Urothelium cell line (cell line): ENCODE measurements at regions not wholly inside any gene's neighbourhood (a gene's known extent, or its start where the extent isn't known, plus 50 kb on each side); places are given as distances from the start of the nearest gene placed in this dataset.
"Not testable (repeated sequence)": the region's sequence is repeated elsewhere in the genome, so short reads cannot be mapped to it uniquely, and the experiment has no call there.

Experiments used
- DNase-seq: peaks from one replicate; pipeline ENCODE4 v3.0.0; 2011; ENCODE audit warnings: low spot score, mixed read lengths
- FAIRE-seq: peaks from 2 replicates; lab custom pipeline; 2011; peaks lifted over from hg19 to GRCh38; lab: Jason Lieb, UNC

GRCh38 chr1:199549421-199549820 lies 478.1 kb upstream of the NR5A2 start:
- FAIRE-seq: no peak

GRCh38 chr1:199550199-199551065 lies 477.1 kb upstream of the NR5A2 start:
- FAIRE-seq (no peak), DNase-seq (no peak)

More at GRCh38 chr1:199549421-199549820, 478.1 kb upstream of the NR5A2 start:
- no peak for DNase-seq

- FAIRE-seq (no peak), DNase-seq (peak; percentile 34)
Measured at GRCh38 chr1:199551967-199552565, 475.4 kb upstream of the NR5A2 start.

- no peak for FAIRE-seq
- DNase-seq: no peak
Measured at GRCh38 chr1:199553104-199553503, 474.4 kb upstream of the NR5A2 start.

- no peak for FAIRE-seq
- DNase-seq: no peak
Measured at GRCh38 chr1:199561334-199561733, 466.2 kb upstream of the NR5A2 start.

GRCh38 chr1:199573047-199573446 lies 454.5 kb upstream of the NR5A2 start:
- DNase-seq: no peak
- FAIRE-seq: no peak

- FAIRE-seq (no peak), DNase-seq (no peak)
Measured at GRCh38 chr1:199574950-199575349, 452.6 kb upstream of the NR5A2 start.

GRCh38 chr1:199580300-199580699 lies 447.2 kb upstream of the NR5A2 start:
- FAIRE-seq (no peak), DNase-seq (no peak)

- FAIRE-seq (no peak), DNase-seq (no peak)
Measured at GRCh38 chr1:199585392-199585791, 442.1 kb upstream of the NR5A2 start.

GRCh38 chr1:199590708-199591107 lies 436.8 kb upstream of the NR5A2 start:
- DNase-seq: no peak
- no peak for FAIRE-seq

GRCh38 chr1:199591468-199591867 lies 436.0 kb upstream of the NR5A2 start:
- DNase-seq (no peak), FAIRE-seq (no peak)

GRCh38 chr1:199593475-199593874 lies 434.0 kb upstream of the NR5A2 start:
- DNase-seq (no peak), FAIRE-seq (no peak)

GRCh38 chr1:199596448-199596847 lies 431.1 kb upstream of the NR5A2 start:
- DNase-seq, FAIRE-seq: not testable (repeated sequence)

- no peak for FAIRE-seq
- no peak for DNase-seq
Measured at GRCh38 chr1:199597152-199597551, 430.4 kb upstream of the NR5A2 start.

GRCh38 chr1:199608414-199608813 lies 419.1 kb upstream of the NR5A2 start:
- DNase-seq (no peak), FAIRE-seq (no peak)

GRCh38 chr1:199612976-199613774 lies 414.3 kb upstream of the NR5A2 start:
- no peak for FAIRE-seq
- peak; percentile 34 for DNase-seq

GRCh38 chr1:199616947-199617346 lies 410.6 kb upstream of the NR5A2 start:
- no peak for DNase-seq
- FAIRE-seq: no peak

- DNase-seq (no peak), FAIRE-seq (no peak)
Measured at GRCh38 chr1:199619223-199619622, 408.3 kb upstream of the NR5A2 start.

GRCh38 chr1:199626228-199626627 lies 401.3 kb upstream of the NR5A2 start:
- FAIRE-seq: not testable (repeated sequence)

GRCh38 chr1:199629624-199630023 lies 397.9 kb upstream of the NR5A2 start:
- FAIRE-seq: no peak
- DNase-seq: no peak

More at GRCh38 chr1:199626228-199626627, 401.3 kb upstream of the NR5A2 start:
- not testable (repeated sequence) for DNase-seq

- FAIRE-seq (no peak), DNase-seq (no peak)
Measured at GRCh38 chr1:199639453-199639852, 388.1 kb upstream of the NR5A2 start.
